Chondrocyte (in vitro differentiated cells): ENCODE measurements at regions not wholly inside any gene's neighbourhood (a gene's known extent, or its start where the extent isn't known, plus 50 kb on each side); places are given as distances from the start of the nearest gene placed in this dataset.

Source experiments
- DNase-seq: peaks from one replicate; pipeline ENCODE4 v3.0.0; 2021; ENCODE audit warnings: mixed read lengths, low spot score
- H3K27ac Mint-ChIP-seq: one replicate; pipeline ENCODE4 v1.8.0; 2021; ENCODE audit warnings: mild to moderate bottlenecking, moderate library complexity, mixed read lengths; ENCODE audit not compliant: unreplicated experiment
- H3K27me3 Mint-ChIP-seq: 2 replicates; pipeline ENCODE4 v1.8.0; 2021; ENCODE audit warnings: low read depth, mixed read lengths
- H3K36me3 Mint-ChIP-seq: 2 replicates; pipeline ENCODE4 v1.8.0; 2021; ENCODE audit warnings: low read depth, mixed read lengths
- H3K4me1 Mint-ChIP-seq: 2 replicates; pipeline ENCODE4 v1.8.0; 2021; ENCODE audit warnings: low read depth, mild to moderate bottlenecking, mixed read lengths
- H3K4me3 Mint-ChIP-seq: one replicate; pipeline ENCODE4 v1.8.0; 2021; ENCODE audit warnings: mild to moderate bottlenecking, moderate library complexity, mixed read lengths; ENCODE audit not compliant: unreplicated experiment
- H3K9me3 Mint-ChIP-seq: 2 replicates; pipeline ENCODE4 v1.8.0; 2021; ENCODE audit warnings: low read depth, mixed read lengths
- TF ChIP-seq, protein P1 (sequence below): fragments of 200-600 bp; sonication (generic); IDR thresholded peaks from 2 replicates; pipeline ENCODE4 v1.5.0; 2021; ENCODE audit warnings: antibody characterized with exemption, mild to moderate bottlenecking, moderate library complexity

DNA sequence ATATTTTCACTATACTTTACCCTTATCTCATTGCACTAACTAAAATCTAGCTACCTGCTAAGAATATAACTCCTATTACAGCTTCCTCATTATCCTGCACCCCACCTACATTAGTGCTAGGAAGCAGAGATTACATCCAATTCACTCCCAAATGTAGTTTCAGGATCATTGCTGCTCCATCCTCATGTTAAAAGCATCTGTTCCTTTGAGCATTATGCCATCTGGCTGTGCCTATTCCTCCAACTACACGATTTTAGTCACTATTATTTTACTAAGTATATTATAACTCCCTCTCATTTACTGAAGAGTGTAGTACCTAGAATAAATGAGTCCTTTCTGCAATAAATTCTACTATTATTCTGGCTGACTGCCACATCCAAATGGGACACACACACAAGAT lies 1586.9 kb downstream of the TECRL start:
- Mint-ChIP-seq H3K36me3 (peaks cover 1% of the 10 kb centered on the region), H3K4me1 (peaks cover 7% of the 10 kb centered on the region), H3K27me3 (no peaks in the 10 kb centered on the region), H3K9me3 (peaks cover 9% of the 10 kb centered on the region), H3K27ac (no peak overlapping the region), H3K4me3 (no peak overlapping the region)
- no peak for DNase-seq
- TF ChIP-seq, protein P1, sequence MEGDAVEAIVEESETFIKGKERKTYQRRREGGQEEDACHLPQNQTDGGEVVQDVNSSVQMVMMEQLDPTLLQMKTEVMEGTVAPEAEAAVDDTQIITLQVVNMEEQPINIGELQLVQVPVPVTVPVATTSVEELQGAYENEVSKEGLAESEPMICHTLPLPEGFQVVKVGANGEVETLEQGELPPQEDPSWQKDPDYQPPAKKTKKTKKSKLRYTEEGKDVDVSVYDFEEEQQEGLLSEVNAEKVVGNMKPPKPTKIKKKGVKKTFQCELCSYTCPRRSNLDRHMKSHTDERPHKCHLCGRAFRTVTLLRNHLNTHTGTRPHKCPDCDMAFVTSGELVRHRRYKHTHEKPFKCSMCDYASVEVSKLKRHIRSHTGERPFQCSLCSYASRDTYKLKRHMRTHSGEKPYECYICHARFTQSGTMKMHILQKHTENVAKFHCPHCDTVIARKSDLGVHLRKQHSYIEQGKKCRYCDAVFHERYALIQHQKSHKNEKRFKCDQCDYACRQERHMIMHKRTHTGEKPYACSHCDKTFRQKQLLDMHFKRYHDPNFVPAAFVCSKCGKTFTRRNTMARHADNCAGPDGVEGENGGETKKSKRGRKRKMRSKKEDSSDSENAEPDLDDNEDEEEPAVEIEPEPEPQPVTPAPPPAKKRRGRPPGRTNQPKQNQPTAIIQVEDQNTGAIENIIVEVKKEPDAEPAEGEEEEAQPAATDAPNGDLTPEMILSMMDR, result no peak

- TF ChIP-seq, protein P1, result no peak
- Mint-ChIP-seq H3K4me3 (no peak overlapping the region), H3K27ac (no peak overlapping the region), H3K27me3 (no peaks in the 10 kb centered on the region), H3K36me3 (no peaks in the 10 kb centered on the region), H3K9me3 (peaks cover 6% of the 10 kb centered on the region), H3K4me1 (peaks cover 7% of the 10 kb centered on the region)
- no peak for DNase-seq
Observed at GRCh38 chr4:62816566-62816965, 1592.7 kb downstream of the TECRL start.

DNA sequence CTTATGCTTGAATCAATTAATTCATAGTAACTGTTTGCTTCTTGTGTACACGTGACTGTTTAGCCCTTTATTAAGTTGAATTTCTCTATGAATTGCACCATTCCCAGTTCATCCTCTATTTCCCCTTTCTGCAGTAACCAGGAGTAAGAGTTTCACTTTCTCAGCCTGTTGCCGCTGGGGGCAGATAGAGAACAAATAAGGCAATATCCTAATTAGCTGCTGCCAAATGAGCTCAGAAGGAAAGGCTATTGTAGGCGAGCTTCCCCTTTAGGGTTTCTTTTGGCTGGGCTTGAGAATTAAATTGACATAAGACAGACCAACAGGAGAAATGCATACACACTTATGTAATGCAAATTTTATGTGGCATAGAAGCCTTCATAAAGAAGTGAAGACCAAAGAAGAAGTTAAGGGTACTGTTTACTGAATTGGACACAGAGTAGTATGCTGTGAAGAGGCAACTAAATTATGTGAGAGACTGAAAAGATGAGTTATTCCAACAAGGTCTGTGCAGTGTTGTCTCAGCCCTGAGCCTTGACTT lies 1594.7 kb downstream of the TECRL start:
- TF ChIP-seq, protein P1, result no peak
- Mint-ChIP-seq H3K27ac (no peak overlapping the region), H3K27me3 (no peaks in the 10 kb centered on the region), H3K4me1 (peaks cover 12% of the 10 kb centered on the region), H3K9me3 (peaks cover 4% of the 10 kb centered on the region), H3K36me3 (no peaks in the 10 kb centered on the region), H3K4me3 (no peak overlapping the region)
- DNase-seq, result no peak

- TF ChIP-seq, protein P1, result no peak
- no peak overlapping the region for H3K4me3 Mint-ChIP-seq
- H3K27ac Mint-ChIP-seq, result no peak overlapping the region
- DNase-seq, result no peak
- peaks cover 5% of the 10 kb centered on the region for H3K4me1 Mint-ChIP-seq
- H3K9me3 Mint-ChIP-seq, result peaks cover 4% of the 10 kb centered on the region
- H3K27me3 Mint-ChIP-seq, result no peaks in the 10 kb centered on the region
- no peaks in the 10 kb centered on the region for H3K36me3 Mint-ChIP-seq
Observed at GRCh38 chr4:62806816-62807215, 1602.4 kb downstream of the TECRL start.

- Mint-ChIP-seq H3K36me3 (no peaks in the 10 kb centered on the region), H3K27me3 (no peaks in the 10 kb centered on the region), H3K4me1 (no peaks in the 10 kb centered on the region), H3K4me3 (no peak overlapping the region), H3K27ac (no peak overlapping the region), H3K9me3 (peaks cover 4% of the 10 kb centered on the region)
- DNase-seq, result no peak
- TF ChIP-seq, protein P1, result no peak
Observed at GRCh38 chr4:62804075-62804474, 1603.9 kb downstream of the ADGRL3 start.
